Adrenal gland (tissue), 9 donors: ENCODE measurements at regions not wholly inside any gene's neighbourhood (a gene's known extent, or its start where the extent isn't known, plus 50 kb on each side); places are given as distances from the start of the nearest gene placed in this dataset.
"Not testable (repeated sequence)": the region's sequence is repeated elsewhere in the genome, so short reads cannot be mapped to it uniquely, and the experiment has no call there.

ENCODE experiments used
- DNase-seq, 7 donors: peaks; one replicate each; pipeline ENCODE4 v3.0.0-alpha.2; 2019 to 2020
- H3K27ac ChIP-seq, 5 donors: fragments of 200-600 bp; sonication (generic) in 4 of 5; 1 replicate in 3 of 5; 2 replicates in 2 of 5; pipeline versions ENCODE4 v1.5.1 to v1.8.0; 2016 to 2020; ENCODE audit warnings: mild to moderate bottlenecking in 1 of 5
- H3K27me3 ChIP-seq: fragments of 200-600 bp; 2 replicates; pipeline ENCODE4 v1.8.0; 2021
- H3K36me3 ChIP-seq, 2 donors: fragments of 200-600 bp; replicated peaks in 1 of 2; 1 replicate in 1 of 2; 2 replicates in 1 of 2; pipeline versions ENCODE4 v1.5.1 to v1.8.0; 2018 to 2022
- H3K4me1 ChIP-seq, 2 donors: fragments of 200-600 bp; replicated peaks in 1 of 2; 1 replicate in 1 of 2; 2 replicates in 1 of 2; pipeline versions ENCODE4 v1.5.1 to v1.8.0; 2018 to 2021
- H3K4me3 ChIP-seq, 4 donors: fragments of 200-600 bp; sonication (generic) in 3 of 4; one replicate each; pipeline ENCODE4 v1.5.1; 2016 to 2018
- H3K9me3 ChIP-seq, 3 donors: fragments of 200-600 bp; sonication (generic) in 1 of 3; replicated peaks in 1 of 3; 1 replicate in 2 of 3; 2 replicates in 1 of 3; pipeline versions ENCODE4 v1.5.1 to v1.8.0; 2016 to 2021
- POLR2A ChIP-seq, 2 donors: fragments of 450-650 bp; IDR thresholded peaks; one replicate each; pipeline ENCODE4 v1.6.1; 2017; ENCODE audit warnings: antibody characterized with exemption in 2 of 2, mild to moderate bottlenecking in 2 of 2, moderate library complexity in 1 of 2
- WGBS, 4 donors: extraction: QIAGEN DNeasy Blood & Tissue Kit in 2 of 4; methylation state at CpG; one replicate each; pipeline versions ENCODE4 v1.1.5 to v1.1.7; 2013 to 2017; 5-methylcytosine and 5-hydroxymethylcytosine counted together
- intact Hi-C, 2 donors: fragments of 100-400 bp; cut with DNase I; formaldehyde crosslinking; loops; one replicate each; pipeline versions ENCODE4 v1.14.1 to v1.15.0; 2022 to 2023
- TF ChIP-seq, protein P1 (sequence below), 6 experiments: fragments of 450-650 bp in 4 of 6; fragments of 200-600 bp in 2 of 6; sonication (generic) in 1 of 6; IDR thresholded peaks; 1 replicate in 5 of 6; 2 replicates in 1 of 6; pipeline versions ENCODE4 v1.5.1 to v1.8.0; 2016 to 2021; ENCODE audit warnings: antibody characterized with exemption in 6 of 6, mild to moderate bottlenecking in 2 of 6, moderate library complexity in 1 of 6
- donor health status: healthy with polysubstance abuse.
- donor health status: Bipolar disorder and iron deficiency.
- donor health status: DM: yes; HTN: yes; CAD: no.
- donor health status: DM: no; HTN: no; CAD: no.
- donor health status: DM: no; HTN: no; CAD: no.

GRCh38 chr14:43669355-43669754 is 837.7 kb downstream of the FSCB start:
- H3K4me1 ChIP-seq = peaks cover 6 to 10% of the 10 kb centered on the region in 2 donors
- no peaks in the 10 kb centered on the region for H3K36me3 ChIP-seq
- no peak for DNase-seq
- 60 to 78% (median 64%) methylated on average over 1 of the region's 1 CpG for WGBS, 4 donors
- H3K27me3 ChIP-seq = no peaks in the 10 kb centered on the region
- peaks cover 0 to 5% (median 0%) of the 10 kb centered on the region in 3 donors for H3K9me3 ChIP-seq
- H3K27ac ChIP-seq = no peak overlapping the region
- no peak overlapping the region for H3K4me3 ChIP-seq
- no peak for TF ChIP-seq POLR2A (IDR thresholded peaks at IDR 0.05)
- TF ChIP-seq, protein P1, sequence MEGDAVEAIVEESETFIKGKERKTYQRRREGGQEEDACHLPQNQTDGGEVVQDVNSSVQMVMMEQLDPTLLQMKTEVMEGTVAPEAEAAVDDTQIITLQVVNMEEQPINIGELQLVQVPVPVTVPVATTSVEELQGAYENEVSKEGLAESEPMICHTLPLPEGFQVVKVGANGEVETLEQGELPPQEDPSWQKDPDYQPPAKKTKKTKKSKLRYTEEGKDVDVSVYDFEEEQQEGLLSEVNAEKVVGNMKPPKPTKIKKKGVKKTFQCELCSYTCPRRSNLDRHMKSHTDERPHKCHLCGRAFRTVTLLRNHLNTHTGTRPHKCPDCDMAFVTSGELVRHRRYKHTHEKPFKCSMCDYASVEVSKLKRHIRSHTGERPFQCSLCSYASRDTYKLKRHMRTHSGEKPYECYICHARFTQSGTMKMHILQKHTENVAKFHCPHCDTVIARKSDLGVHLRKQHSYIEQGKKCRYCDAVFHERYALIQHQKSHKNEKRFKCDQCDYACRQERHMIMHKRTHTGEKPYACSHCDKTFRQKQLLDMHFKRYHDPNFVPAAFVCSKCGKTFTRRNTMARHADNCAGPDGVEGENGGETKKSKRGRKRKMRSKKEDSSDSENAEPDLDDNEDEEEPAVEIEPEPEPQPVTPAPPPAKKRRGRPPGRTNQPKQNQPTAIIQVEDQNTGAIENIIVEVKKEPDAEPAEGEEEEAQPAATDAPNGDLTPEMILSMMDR (IDR thresholded peaks at IDR 0.05) = no peak
- intact Hi-C loops = no loop called here

GRCh38 chr14:43665570-43666267 is 841.4 kb downstream of the FSCB start:
- H3K27ac ChIP-seq = no peak overlapping the region
- intact Hi-C loops = no loop called here
- no peak for TF ChIP-seq POLR2A (IDR thresholded peaks at IDR 0.05)
- TF ChIP-seq, protein P1 (IDR thresholded peaks at IDR 0.05) = no peak
- H3K27me3 ChIP-seq = no peaks in the 10 kb centered on the region
- H3K4me3 ChIP-seq = no peak overlapping the region
- H3K4me1 ChIP-seq = peaks cover 12 to 19% of the 10 kb centered on the region in 2 donors
- no peak for DNase-seq
- peaks cover 0 to 5% (median 0%) of the 10 kb centered on the region in 3 donors for H3K9me3 ChIP-seq
- 85 to 90% (median 86%) methylated on average over 4 to 9 of the region's 9 CpGs for WGBS, 4 donors
- no peaks in the 10 kb centered on the region for H3K36me3 ChIP-seq

DNA sequence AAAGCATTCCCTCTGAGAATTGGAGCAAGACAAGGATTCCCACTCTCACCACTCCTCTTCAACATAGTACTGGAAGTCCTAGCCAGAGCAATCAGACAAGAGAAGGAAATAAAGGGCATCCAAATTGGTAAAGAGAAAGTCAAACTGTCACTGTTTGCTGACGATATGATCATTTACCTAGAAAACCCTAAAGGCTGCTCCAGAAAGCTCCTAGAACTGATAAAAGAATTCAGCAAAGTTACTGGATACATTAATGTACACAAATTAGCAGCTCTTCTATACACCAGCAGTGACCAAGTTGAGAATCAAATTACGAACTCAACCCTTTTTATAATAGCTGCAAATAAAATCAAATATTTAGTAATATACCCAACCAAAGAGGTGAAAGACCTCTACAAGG is 851.9 kb downstream of the FSCB start:
- 71 to 82% (median 80%) methylated on average over 2 of the region's 2 CpGs for WGBS, 4 donors
- H3K36me3 ChIP-seq, H3K27ac ChIP-seq, H3K27me3 ChIP-seq, DNase-seq, H3K4me1 ChIP-seq, H3K9me3 ChIP-seq, intact Hi-C loops, H3K4me3 ChIP-seq: not testable (repeated sequence)

GRCh38 chr14:43651896-43652295 is 855.2 kb downstream of the FSCB start:
- TF ChIP-seq POLR2A (IDR thresholded peaks at IDR 0.05) = no peak
- intact Hi-C loops = no loop called here
- Histone ChIP-seq H3K4me3 (no peak overlapping the region), H3K9me3 (no peaks in the 10 kb centered on the region), H3K27ac (no peak overlapping the region), H3K4me1 (no peaks in the 10 kb centered on the region), H3K36me3 (no peaks in the 10 kb centered on the region), H3K27me3 (no peaks in the 10 kb centered on the region)
- DNase-seq = no peak
- 79 to 91% (median 85%) methylated on average over 1 of the region's 1 CpG for WGBS, 4 donors

GRCh38 chr14:43651185-43651787 is 855.8 kb downstream of the FSCB start:
- Histone ChIP-seq H3K4me3 (no peak overlapping the region), H3K27me3 (no peaks in the 10 kb centered on the region), H3K27ac (no peak overlapping the region), H3K9me3 (no peaks in the 10 kb centered on the region), H3K4me1 (no peaks in the 10 kb centered on the region), H3K36me3 (no peaks in the 10 kb centered on the region)
- intact Hi-C loops = no loop called here
- no peak for DNase-seq
- WGBS, 4 donors = 70 to 90% (median 79%) methylated on average over 3 to 4 of the region's 4 CpGs
- no peak for TF ChIP-seq POLR2A (IDR thresholded peaks at IDR 0.05)
- TF ChIP-seq, protein P1 (IDR thresholded peaks at IDR 0.05) = no peak
